Suppressor macrophage treated with lipopolysaccharide for 4 hours (primary cell): ENCODE measurements at regions not wholly inside any gene's neighbourhood (a gene's known extent, or its start where the extent isn't known, plus 50 kb on each side); places are given as distances from the start of the nearest gene placed in this dataset.
"Not testable (repeated sequence)": the region's sequence is repeated elsewhere in the genome, so short reads cannot be mapped to it uniquely, and the experiment has no call there.

Experiments used
- DNase-seq: peaks from one replicate; pipeline ENCODE4 v3.0.0-alpha.2; 2020

DNA sequence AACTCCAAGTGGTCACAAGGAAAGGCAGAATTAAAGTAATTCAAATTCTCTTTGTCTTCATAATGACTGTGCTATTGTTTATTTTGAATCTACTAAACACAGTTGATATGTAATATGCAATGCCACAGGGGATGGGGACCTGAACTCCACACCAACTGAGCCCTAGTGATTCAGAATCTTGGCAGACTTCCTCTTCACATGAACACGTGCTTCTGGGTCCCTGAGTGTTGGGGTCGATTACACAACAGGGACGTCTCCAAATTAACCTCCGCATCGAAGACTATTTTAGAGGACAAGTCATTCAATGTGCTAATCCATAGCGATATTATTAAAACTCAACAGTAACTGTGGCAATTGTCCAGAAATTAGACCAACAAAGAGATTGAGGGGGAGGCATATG lies 95.3 kb upstream of the CARD11 start:
- peak; percentile 55 for DNase-seq

DNA sequence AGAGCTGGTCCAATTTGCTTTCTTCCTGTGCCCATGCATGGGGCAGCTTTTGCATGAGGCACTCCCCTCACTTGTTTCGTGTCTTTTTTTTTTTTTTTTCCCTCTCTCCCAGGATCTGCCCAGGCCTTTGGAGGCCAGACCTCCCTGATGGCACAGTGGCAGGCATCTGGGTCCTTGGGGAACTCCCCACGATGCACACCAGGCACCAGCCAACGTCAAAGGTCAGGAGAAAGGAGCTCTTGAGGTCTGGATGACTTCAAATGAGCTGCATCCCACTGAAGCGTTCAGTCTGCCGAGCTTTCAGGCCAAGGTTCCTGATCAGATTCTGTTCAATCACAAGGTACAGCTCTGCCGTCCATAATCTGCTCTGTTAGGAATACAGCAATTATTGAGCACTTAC lies 97.2 kb upstream of the CARD11 start:
- no peak for DNase-seq

DNA sequence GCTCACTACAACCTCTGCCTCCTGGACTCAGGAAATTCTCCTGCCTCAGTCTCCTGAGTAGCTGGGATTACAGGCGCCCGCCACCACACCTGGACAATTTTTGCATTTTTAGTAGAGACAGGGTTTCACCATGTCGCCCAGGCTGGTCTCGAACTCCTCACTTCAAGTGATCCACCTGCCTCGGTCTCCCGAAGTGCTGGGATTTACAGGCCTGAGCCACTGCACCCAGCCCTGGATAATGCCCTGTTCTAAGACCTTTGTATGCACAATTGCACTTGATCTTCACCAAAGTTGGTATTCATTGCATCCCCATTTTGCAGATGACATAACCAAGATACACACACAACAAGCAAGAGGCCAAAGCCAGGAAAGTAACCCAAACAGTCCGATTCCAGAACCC lies 97.7 kb upstream of the CARD11 start:
- DNase-seq: no peak

DNA sequence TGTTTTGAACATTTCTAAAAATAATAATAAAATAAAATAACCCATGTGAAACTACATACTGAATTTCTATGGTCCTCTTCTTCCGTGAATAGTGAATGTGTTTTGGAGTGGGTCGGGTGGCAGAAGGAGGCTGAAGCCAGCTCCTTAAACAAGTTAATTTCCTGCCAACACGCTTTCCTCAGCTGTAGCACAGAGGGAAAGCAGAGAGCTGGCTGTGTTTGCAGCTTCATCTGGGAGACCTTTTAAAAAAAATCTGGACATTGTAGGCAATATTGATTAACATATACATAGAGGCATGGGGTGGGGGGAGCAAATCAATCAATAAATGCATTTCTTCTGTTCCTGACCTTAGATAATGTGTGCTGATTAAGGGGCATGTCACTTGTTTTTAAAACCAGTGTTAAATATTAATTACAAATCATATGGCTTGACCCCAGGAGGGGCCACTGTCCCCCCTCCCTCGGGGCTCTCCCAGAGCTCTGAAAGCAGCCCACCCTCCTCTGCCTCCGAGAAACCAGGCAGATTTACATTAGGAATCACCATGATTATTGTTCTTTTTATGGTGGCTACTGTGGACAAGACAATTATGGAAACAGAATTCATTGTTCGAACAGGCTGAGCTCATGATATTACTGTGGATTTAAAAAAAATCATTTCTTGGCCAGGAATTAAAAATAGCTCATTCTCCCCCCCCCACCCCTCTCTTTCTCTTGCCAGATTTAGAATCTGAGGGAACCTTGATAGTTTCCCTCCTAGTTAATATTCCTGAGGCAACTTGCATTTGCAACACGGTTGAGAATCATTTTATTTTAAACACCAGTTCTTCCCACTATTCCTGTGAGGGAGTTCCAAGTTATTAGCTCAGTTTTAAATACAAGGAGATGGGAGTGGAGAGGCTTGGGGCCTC lies 100.5 kb upstream of the CARD11 start:
- no peak for DNase-seq

DNA sequence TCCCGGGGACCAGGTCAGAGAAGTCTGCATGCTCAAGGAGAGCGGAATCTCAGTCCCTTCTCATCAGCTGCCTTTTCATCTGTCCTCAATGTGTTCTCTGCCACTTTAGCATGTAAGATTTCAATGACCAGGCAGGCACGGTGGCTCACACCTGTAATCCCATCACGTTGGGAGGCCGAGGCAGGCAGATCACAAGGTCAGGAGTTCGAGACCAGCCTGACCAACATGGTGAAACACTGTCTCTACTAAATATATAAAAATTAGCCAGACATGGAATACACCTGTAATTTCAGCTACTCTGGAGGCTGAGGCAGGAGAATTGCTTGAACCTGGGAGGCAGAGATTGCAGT lies 101.1 kb upstream of the CARD11 start:
- not testable (repeated sequence) for DNase-seq

DNA sequence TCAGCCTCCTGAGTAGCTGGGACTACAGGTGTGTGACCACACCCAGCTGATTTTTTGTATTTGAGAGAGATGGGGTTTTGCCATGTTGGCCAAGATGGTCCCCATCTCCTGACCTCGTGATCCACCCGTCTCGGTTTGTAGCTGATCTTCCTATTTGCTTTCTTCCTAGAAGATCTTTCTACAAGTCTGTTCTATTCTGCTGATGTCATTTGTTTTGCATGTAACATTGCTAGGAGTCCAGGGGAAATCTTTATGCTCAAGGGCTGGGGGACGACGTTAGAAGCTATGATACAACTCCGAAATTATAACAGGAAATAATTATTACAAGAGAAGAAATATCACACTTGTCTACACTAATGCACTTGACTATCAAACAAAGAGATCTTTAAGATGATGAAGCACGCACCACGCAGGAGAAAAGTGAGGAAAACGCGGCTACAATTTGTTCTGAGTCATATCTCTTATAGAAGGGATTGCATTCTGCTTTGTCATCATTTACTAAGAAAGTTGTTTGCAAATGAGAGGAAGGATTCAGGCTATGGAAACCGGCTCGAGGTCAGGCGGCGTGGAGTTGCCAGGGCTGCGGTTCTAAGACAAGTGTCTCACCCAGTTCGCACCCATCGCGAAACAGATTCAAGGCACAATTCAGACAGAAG lies 103.0 kb upstream of the CARD11 start:
- peak; percentile 69 for DNase-seq

- not testable (repeated sequence) for DNase-seq
These were observed 104.8 kb upstream of the CARD11 start for GRCh38 chr7:3148471-3148870.

- no peak for DNase-seq
These were observed 105.7 kb upstream of the CARD11 start for GRCh38 chr7:3149231-3149995.

DNA sequence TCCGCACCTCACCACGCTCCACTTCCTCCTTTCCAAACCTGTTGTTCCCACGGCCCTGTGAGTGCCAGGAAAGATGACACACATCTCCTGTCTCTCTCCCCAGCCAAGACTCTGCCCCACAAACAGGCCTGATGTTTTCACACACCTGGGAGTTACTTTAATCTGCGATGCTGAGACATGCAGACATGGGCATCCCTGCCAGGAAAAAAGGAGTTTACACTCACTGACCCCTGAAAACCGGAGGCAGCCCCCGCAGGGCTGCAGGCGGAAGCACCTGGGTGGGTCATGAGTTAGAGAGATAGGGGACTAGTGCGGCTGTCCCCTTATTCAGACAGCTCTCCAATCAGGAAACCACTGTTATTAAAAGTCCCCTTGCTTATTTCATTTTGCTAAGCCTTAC lies 106.4 kb upstream of the CARD11 start:
- no peak for DNase-seq

GRCh38 chr7:3151784-3152183 lies 108.1 kb upstream of the CARD11 start:
- no peak for DNase-seq

DNA sequence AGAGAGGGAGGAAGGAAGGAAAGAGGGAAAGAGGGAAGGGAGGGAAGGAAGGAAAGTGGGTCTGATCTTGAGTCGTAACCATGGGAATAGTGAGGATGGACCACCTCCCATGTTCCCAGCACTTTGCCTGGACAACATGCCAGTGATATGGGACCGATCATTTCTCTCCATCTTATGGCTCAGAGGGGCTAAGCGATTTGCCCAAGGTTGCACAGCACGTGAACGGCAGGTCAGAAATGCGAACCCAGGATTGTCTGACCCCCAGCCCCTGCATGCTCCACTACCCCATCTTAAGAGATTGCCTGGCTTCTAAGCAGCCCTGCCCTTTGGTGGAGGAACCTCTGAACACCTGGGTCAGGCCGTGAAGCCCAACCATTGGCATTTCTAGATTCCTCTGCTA lies 109.0 kb upstream of the CARD11 start:
- DNase-seq: no peak

DNA sequence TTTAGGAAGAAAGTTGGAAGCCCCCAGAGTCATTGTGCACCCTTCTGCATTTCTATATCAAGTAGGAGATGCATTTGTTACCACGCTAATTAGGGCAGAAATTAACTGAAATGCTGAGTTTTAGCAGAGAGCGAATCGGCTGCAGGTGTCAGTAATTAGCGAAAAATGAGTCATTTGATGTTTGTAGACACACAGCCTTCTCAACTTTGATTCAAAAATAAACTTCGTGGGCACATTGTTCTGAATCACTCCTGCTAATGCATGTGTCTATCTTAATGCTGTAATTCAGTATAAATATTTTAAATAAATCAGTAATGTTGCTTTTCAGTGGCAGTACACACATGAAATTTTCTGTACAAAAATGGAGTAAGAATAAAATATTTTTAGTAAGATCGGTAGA lies 109.5 kb upstream of the CARD11 start:
- no peak for DNase-seq

DNA sequence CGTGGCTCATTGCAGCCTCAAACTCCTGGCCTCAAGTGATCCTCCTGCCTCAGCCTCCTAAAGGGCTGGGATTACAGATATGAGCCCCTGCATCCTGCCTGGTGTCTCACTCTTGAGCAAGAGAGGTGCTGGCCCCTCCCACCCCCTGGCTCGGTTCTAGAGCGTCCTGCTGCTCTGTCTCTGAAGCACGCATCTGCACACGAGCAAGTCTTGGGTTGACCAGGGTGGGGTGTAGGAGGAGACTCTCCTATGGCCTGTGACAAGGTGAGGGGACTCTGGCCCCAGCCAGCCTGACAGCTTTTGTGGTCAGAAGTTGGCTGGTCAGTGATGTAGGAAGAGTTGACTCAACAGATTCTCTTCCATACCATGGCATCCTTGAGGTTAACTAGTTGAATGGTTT lies 110.7 kb upstream of the CARD11 start:
- DNase-seq: no peak

DNA sequence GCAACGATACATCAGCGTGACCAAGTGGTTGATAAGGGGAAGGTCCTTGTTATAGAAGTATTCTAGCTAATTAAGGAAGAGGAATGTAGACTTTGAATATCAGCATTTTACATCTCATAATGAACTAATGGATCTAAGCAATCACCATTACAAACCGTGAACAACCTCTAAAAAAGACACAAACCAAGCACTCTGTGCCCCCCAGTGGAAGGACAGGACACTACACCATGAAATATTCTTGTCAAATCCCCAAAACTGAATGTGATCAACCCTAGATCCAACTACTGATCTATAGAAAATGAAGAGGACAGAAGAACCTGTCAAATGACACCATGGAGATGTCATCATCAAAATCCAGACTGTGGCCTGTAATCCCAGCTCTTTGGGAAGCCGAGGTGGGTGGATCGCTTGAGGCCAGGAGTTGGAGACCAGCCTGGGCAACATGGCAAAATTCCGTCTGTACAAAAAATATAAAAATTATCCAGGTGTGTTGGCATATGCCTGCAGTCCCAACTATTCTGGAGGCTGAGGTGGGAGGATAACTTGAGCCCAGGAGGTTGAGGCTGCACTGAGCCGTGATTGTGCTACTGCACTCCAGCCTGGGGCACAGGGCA lies 111.3 kb upstream of the CARD11 start:
- peak; percentile 75 for DNase-seq

DNA sequence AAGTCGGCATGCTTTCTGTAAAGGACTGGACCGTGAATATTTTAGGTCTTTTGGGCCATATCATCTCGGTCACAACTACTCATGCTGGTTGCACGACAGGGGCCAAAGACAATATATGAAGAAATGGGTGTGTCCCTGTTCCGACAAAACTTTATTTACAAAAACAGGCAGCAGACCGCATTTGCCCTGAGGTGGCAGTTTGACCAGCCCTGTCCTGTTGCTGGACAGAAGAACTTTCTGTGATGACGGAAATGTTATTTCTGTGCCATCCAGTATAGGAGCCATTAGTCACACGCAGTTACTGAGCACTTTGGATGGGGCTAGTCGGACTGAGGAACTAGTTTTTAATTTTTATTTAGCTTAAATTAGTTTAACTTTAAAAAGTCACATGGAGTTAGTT lies 112.8 kb upstream of the CARD11 start:
- DNase-seq: no peak

- peak; percentile 9 for DNase-seq
These were observed 114.1 kb upstream of the CARD11 start for GRCh38 chr7:3157566-3158287.

DNA sequence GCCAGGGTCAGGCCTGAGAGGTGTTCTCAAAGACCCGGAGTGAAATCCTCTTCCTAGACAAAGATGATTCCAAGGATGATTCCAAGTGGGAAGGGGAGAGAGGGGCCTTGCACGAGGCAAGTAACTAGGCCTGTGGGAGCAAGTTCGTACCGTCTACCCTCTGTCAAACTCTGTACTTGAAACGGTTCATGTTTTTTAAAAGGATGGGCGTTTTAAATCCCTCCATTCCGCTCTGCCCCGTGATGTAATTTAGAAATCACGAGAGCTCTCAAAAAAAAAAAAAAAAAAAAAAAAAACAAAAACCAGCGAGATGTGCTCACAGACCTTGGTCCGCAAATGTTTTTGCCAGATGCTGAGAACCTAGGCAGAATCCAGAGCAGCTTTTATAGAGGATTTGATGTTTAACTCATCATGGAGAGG lies 114.7 kb upstream of the CARD11 start:
- no peak for DNase-seq

- no peak for DNase-seq
These were observed 115.4 kb upstream of the CARD11 start for GRCh38 chr7:3159039-3159438.

- no peak for DNase-seq
These were observed 115.8 kb upstream of the CARD11 start for GRCh38 chr7:3159445-3159844.

DNA sequence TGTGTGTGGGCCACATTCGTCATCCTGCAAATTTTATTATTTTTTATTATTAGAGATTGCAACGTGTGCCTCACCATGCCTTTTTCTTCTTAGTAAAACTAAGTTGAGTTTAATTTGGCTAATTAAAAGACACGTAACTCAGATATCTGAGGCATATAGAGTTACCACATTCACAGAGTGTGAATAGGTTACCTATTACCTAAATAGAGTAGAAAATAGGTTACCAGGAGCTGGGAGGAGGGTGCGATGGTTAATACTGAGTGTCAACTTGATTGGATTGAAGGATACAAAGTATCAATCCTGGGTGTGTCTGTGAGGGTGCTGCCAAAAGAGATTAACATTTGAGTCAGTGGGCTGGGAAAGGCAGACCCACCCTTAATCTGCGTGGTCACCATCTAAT lies 116.3 kb upstream of the CARD11 start:
- DNase-seq: not testable (repeated sequence)

DNA sequence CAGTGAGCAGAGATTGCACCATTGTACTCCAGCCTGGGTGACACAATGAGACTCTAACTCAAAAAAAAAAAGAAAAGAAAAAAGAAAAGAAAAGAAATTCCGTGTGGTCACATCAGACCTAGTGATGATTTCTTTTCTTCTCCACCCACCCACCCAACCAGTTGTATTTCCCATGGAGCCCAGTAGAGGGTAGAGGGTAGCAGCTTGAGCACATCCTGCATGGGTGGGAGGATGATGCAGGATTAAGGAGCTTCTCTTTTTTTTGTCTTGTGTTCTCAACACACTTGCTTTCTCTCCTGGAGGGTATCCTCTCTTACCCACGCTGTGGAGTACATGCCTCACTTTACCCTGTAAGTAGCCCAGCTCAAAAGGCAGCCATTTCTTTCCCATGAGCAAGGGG lies 118.6 kb upstream of the CARD11 start:
- DNase-seq: peak; percentile 54

DNA sequence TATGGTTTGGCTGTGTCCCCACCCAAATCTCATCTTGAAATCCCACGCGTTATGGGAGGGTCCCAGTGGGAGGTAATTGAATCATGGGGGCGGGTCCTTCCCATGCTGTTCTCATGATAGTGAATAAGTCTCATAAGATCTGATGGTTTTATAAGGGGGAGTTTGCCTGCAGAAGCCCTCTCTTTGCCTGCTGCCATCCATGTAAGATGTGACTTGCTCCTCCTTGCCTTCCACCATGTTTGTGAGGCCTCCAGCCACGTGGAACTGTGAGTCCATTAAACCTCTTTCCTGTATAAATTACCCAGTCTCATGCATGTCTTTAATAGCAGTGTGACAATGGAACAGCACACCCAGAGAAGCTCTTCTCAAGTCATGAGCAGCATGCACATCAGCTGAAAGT lies 119.1 kb upstream of the CARD11 start:
- DNase-seq: not testable (repeated sequence)

GRCh38 chr7:3164380-3164792 lies 120.7 kb upstream of the CARD11 start:
- DNase-seq: no peak
